Mononuclear cell (primary cell): ENCODE measurements at regions not wholly inside any gene's neighbourhood (a gene's known extent, or its start where the extent isn't known, plus 50 kb on each side); places are given as distances from the start of the nearest gene placed in this dataset.

ENCODE experiments used
- H3K27me3 ChIP-seq: 2 replicates; pipeline ENCODE4 v1.6.0; 2011; ENCODE audit warnings: low read length, control low read depth; ENCODE audit not compliant: insufficient read depth
- H3K4me1 ChIP-seq: 2 replicates; pipeline ENCODE4 v1.5.1; 2011; ENCODE audit warnings: mild to moderate bottlenecking, low read length, control low read depth; ENCODE audit not compliant: insufficient read depth
- H3K4me3 ChIP-seq: 2 replicates; pipeline ENCODE4 v1.5.1; 2011; ENCODE audit warnings: mild to moderate bottlenecking, low read length, moderate library complexity
- H3K9me3 ChIP-seq: 2 replicates; pipeline ENCODE4 v1.5.1; 2011; ENCODE audit warnings: low read depth, mild to moderate bottlenecking, control low read depth, low read length

GRCh38 chr14:101112351-101113107 is 209.0 kb upstream of the RTL1 start:
- no peak overlapping the region for H3K4me3 ChIP-seq

GRCh38 chr14:101113108-101113612 is 209.6 kb upstream of the RTL1 start:
- Histone ChIP-seq H3K4me3 (no peak overlapping the region), H3K27me3 (no peaks in the 10 kb centered on the region), H3K4me1 (no peaks in the 10 kb centered on the region), H3K9me3 (no peaks in the 10 kb centered on the region)

More at GRCh38 chr14:101112351-101113107, 209.0 kb upstream of the RTL1 start:
- Histone ChIP-seq H3K9me3 (no peaks in the 10 kb centered on the region), H3K4me1 (no peaks in the 10 kb centered on the region), H3K27me3 (no peaks in the 10 kb centered on the region)

- H3K4me3 ChIP-seq: no peak overlapping the region
- H3K27me3 ChIP-seq: no peaks in the 10 kb centered on the region
- no peaks in the 10 kb centered on the region for H3K9me3 ChIP-seq
- peaks cover 3% of the 10 kb centered on the region for H3K4me1 ChIP-seq
Measured at GRCh38 chr14:101113835-101114725, 210.6 kb upstream of the RTL1 start.

GRCh38 chr14:101114726-101115515 is 211.4 kb upstream of the RTL1 start:
- Histone ChIP-seq H3K9me3 (no peaks in the 10 kb centered on the region), H3K27me3 (no peaks in the 10 kb centered on the region), H3K4me3 (no peak overlapping the region), H3K4me1 (peaks cover 11% of the 10 kb centered on the region)

GRCh38 chr14:101115652-101116051 is 212.1 kb upstream of the RTL1 start:
- Histone ChIP-seq H3K9me3 (no peaks in the 10 kb centered on the region), H3K4me1 (peaks cover 18% of the 10 kb centered on the region), H3K27me3 (no peaks in the 10 kb centered on the region), H3K4me3 (no peak overlapping the region)

- Histone ChIP-seq H3K4me3 (no peak overlapping the region), H3K9me3 (no peaks in the 10 kb centered on the region), H3K27me3 (no peaks in the 10 kb centered on the region), H3K4me1 (peaks cover 21% of the 10 kb centered on the region)
Measured at GRCh38 chr14:101116065-101116464, 212.5 kb upstream of the RTL1 start.

- Histone ChIP-seq H3K4me3 (no peak overlapping the region), H3K4me1 (peaks cover 25% of the 10 kb centered on the region), H3K27me3 (no peaks in the 10 kb centered on the region), H3K9me3 (no peaks in the 10 kb centered on the region)
Measured at GRCh38 chr14:101116486-101117130, 213.1 kb upstream of the RTL1 start.

- no peaks in the 10 kb centered on the region for H3K9me3 ChIP-seq
Measured at GRCh38 chr14:101117543-101117942, 214.0 kb upstream of the RTL1 start.

GRCh38 chr14:101118233-101118632 is 214.7 kb upstream of the RTL1 start:
- Histone ChIP-seq H3K27me3 (no peaks in the 10 kb centered on the region), H3K4me1 (peaks cover 31% of the 10 kb centered on the region), H3K4me3 (no peak overlapping the region), H3K9me3 (no peaks in the 10 kb centered on the region)

More at GRCh38 chr14:101117543-101117942, 214.0 kb upstream of the RTL1 start:
- H3K27me3 ChIP-seq: no peaks in the 10 kb centered on the region
- H3K4me1 ChIP-seq: peaks cover 31% of the 10 kb centered on the region
- no peak overlapping the region for H3K4me3 ChIP-seq

- H3K4me3 ChIP-seq: no peak overlapping the region
- no peaks in the 10 kb centered on the region for H3K9me3 ChIP-seq
- H3K27me3 ChIP-seq: no peaks in the 10 kb centered on the region
- H3K4me1 ChIP-seq: peaks cover 31% of the 10 kb centered on the region
Measured at GRCh38 chr14:101118746-101119591, 215.4 kb upstream of the RTL1 start.

- Histone ChIP-seq H3K27me3 (no peaks in the 10 kb centered on the region), H3K4me3 (peak overlapping the region; percentile 54), H3K4me1 (peaks cover 31% of the 10 kb centered on the region), H3K9me3 (no peaks in the 10 kb centered on the region)
Measured at GRCh38 chr14:101119830-101120571, 216.5 kb upstream of the RTL1 start.

GRCh38 chr14:101120641-101121507 is 217.4 kb upstream of the RTL1 start:
- Histone ChIP-seq H3K27me3 (no peaks in the 10 kb centered on the region), H3K4me3 (peak overlapping the region; percentile 54), H3K4me1 (peaks cover 31% of the 10 kb centered on the region), H3K9me3 (no peaks in the 10 kb centered on the region)
